Neural cell (in vitro differentiated cells): ENCODE measurements at regions not wholly inside any gene's neighbourhood (a gene's known extent, or its start where the extent isn't known, plus 50 kb on each side); places are given as distances from the start of the nearest gene placed in this dataset.

ENCODE experiments used
- CTCF ChIP-seq: fragments of 450-650 bp; IDR thresholded peaks from 2 replicates; pipeline ENCODE4 v1.5.1; 2014; ENCODE audit warnings: antibody characterized with exemption, mild to moderate bottlenecking, moderate library complexity; ENCODE audit not compliant: poor library complexity, severe bottlenecking
- REST ChIP-seq: IDR thresholded peaks from 2 replicates; pipeline ENCODE4 v1.6.1; 2012; ENCODE audit warnings: borderline replicate concordance

- TF ChIP-seq CTCF = no peak
- no peak for TF ChIP-seq REST
Observed at GRCh38 chr18:37955201-37955600, 389.6 kb upstream of the CELF4 start.
